ENCODE measurements at regions not wholly inside any gene's neighbourhood (a gene's known extent, or its start where the extent isn't known, plus 50 kb on each side); places are given as distances from the start of the nearest gene placed in this dataset.

GRCh38 chr2:52572469-52572894, 1195.1 kb upstream of the CHAC2 start:
- no peaks in the 10 kb centered on the region for H3K9me3 ChIP-seq
- no peak overlapping the region for H3K4me3 ChIP-seq

DNA sequence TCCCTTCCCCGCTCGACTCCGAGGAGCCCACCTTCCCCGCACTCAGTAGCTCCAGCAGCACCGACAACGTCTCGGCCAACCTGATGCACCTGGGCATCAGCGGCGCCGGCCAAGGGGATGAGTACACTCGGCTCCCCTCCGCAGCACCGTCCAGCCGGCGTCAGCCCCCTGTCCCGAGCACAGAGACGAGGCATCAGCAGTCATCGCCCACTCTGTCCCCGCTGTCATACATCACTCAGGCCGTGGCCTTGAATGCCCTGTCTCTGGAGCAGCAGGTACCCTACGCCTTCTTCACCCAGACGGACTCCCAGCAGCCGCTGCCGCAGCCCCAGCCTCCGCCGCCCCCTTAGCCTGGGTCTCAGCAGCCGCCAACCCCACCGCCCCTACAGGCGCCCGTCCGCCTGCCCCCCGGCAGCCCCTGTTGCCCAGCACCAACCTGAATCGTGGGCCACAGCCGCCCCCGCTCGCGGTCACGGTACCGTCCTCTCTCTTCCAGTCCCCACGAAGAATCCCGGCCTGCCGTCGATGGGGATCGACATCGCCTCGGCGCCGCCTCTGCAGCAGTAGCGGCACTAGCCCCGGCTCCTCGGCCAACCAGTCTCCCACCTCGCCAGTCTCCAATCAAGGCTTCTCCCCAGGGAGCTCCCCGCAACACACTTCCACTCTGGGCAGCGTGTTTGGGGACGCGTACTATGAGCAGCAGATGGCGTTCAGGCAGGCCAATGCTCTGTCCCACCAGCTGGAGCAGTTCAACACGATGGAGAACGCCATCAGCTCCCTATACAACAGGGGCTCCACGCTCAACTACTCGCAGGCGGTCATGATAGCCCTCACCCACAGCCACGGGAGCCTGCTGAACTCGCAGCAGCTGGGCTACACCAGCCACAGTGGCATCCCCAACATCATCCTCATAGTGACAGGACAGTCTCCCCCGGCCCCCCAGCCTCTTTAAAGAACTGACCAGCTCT, 1195.9 kb upstream of the CHAC2 start:
- WGBS, 2 donors = 96% methylated on average over 65 of the region's 65 CpGs
- Histone ChIP-seq H3K27me3 (no peaks in the 10 kb centered on the region), H3K9me3 (no peaks in the 10 kb centered on the region), H3K4me1 (no peaks in the 10 kb centered on the region), H3K36me3 (no peaks in the 10 kb centered on the region), H3K4me3 (no peak overlapping the region), H3K27ac (no peak overlapping the region)
- no peak for TF ChIP-seq POLR2AphosphoS5 (IDR thresholded peaks at IDR 0.05)
- no peak for TF ChIP-seq POLR2A (IDR thresholded peaks at IDR 0.05)
- intact Hi-C loops (cut with DNase I) = no loop called here
- DNase-seq = no peak

More at GRCh38 chr2:52572469-52572894, 1195.1 kb upstream of the CHAC2 start:
- TF ChIP-seq POLR2A (IDR thresholded peaks at IDR 0.05) (no peak), POLR2AphosphoS5 (IDR thresholded peaks at IDR 0.05) (no peak), CTCF (IDR thresholded peaks at IDR 0.05) (no peak), EP300 (IDR thresholded peaks at IDR 0.05) (no peak)
- 96 to 97% methylated on average over 41 of the region's 41 CpGs for WGBS, 2 donors
- DNase-seq = no peak
- Histone ChIP-seq H3K27me3 (no peaks in the 10 kb centered on the region), H3K27ac (no peak overlapping the region), H3K36me3 (no peaks in the 10 kb centered on the region), H3K4me1 (no peaks in the 10 kb centered on the region)
- intact Hi-C loops (cut with DNase I) = no loop called here

DNA sequence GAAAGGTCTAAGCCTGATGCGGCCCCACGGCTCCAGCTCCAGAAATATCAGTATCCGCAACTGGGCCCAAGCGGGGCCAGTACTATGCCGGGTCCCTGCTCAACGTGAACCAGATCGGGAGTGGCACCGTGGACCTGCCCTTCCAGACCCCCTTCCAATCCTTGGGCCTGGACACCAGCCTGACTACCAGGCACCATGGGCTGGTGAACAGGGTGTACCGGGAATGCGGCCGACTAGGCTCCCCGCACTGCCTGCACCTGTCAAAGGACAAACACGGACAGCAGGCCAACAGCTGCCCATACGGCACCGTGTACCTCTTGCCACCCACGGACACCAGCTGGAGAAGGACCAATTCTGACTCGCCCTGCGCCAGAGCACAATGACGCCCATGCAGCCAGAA, 1196.9 kb upstream of the CHAC2 start:
- WGBS, 2 donors = 95 to 97% methylated on average over 19 of the region's 19 CpGs
- no peak for TF ChIP-seq POLR2AphosphoS5 (IDR thresholded peaks at IDR 0.05)
- TF ChIP-seq EP300 (IDR thresholded peaks at IDR 0.05) = no peak
- TF ChIP-seq POLR2A (IDR thresholded peaks at IDR 0.05) = no peak
- TF ChIP-seq CTCF (IDR thresholded peaks at IDR 0.05) = no peak
- intact Hi-C loops (cut with DNase I) = no loop called here
- Histone ChIP-seq H3K27ac (no peak overlapping the region), H3K27me3 (no peaks in the 10 kb centered on the region), H3K4me1 (no peaks in the 10 kb centered on the region), H3K9me3 (no peaks in the 10 kb centered on the region), H3K36me3 (no peaks in the 10 kb centered on the region), H3K4me3 (no peak overlapping the region)
- DNase-seq = no peak

GRCh38 chr2:52563151-52563550, 1204.5 kb upstream of the CHAC2 start:
- Histone ChIP-seq H3K9me3 (no peaks in the 10 kb centered on the region), H3K27ac (no peak overlapping the region), H3K27me3 (no peaks in the 10 kb centered on the region), H3K4me1 (no peaks in the 10 kb centered on the region), H3K36me3 (no peaks in the 10 kb centered on the region), H3K4me3 (no peak overlapping the region)
- whole genome bisulfite sequencing, 2 donors = 58 to 87% methylated on average over 3 of the region's 3 CpGs
- DNase-seq = no peak
- intact Hi-C loops (cut with DNase I) = no loop called here
- TF ChIP-seq EP300 (IDR thresholded peaks at IDR 0.05) = no peak
- TF ChIP-seq POLR2A (IDR thresholded peaks at IDR 0.05) = no peak
- TF ChIP-seq POLR2AphosphoS5 (IDR thresholded peaks at IDR 0.05) = no peak
- TF ChIP-seq CTCF (IDR thresholded peaks at IDR 0.05) = no peak

GRCh38 chr2:52558265-52558664, 1209.3 kb upstream of the CHAC2 start:
- no peaks in the 10 kb centered on the region for H3K9me3 ChIP-seq
- DNase-seq = no peak
- no peak overlapping the region for H3K4me3 ChIP-seq
- TF ChIP-seq EP300 (IDR thresholded peaks at IDR 0.05) = no peak
- TF ChIP-seq POLR2A (IDR thresholded peaks at IDR 0.05) = no peak
- TF ChIP-seq CTCF (IDR thresholded peaks at IDR 0.05) = no peak
- TF ChIP-seq POLR2AphosphoS5 (IDR thresholded peaks at IDR 0.05) = no peak
- no peak overlapping the region for H3K27ac ChIP-seq
- H3K27me3 ChIP-seq = no peaks in the 10 kb centered on the region
- intact Hi-C loops (cut with DNase I) = no loop called here
- no peaks in the 10 kb centered on the region for H3K4me1 ChIP-seq
- 81 to 82% methylated on average over 3 of the region's 3 CpGs for WGBS, 2 donors
- H3K36me3 ChIP-seq = no peaks in the 10 kb centered on the region

Data from sigmoid colon (tissue), 6 donors.